ENCODE measurements at regions not wholly inside any gene's neighbourhood (a gene's known extent, or its start where the extent isn't known, plus 50 kb on each side); places are given as distances from the start of the nearest gene placed in this dataset.

- no peak for DNase-seq (ENCODE audit: low read depth, low spot score)
- H3K9me3 ChIP-seq (ENCODE audit: insufficient read depth, low read length): no peaks in the 10 kb centered on the region
- no peak overlapping the region for H3K4me3 ChIP-seq (ENCODE audit: insufficient read length, low read depth)
- H3K36me3 ChIP-seq (ENCODE audit: insufficient read depth, insufficient read length, low read length): no peaks in the 10 kb centered on the region
- H3K4me1 ChIP-seq (ENCODE audit: insufficient read depth, insufficient read length): no peaks in the 10 kb centered on the region
- H3K27me3 ChIP-seq (ENCODE audit: insufficient read depth, insufficient read length): no peaks in the 10 kb centered on the region
- H3K9ac ChIP-seq (ENCODE audit: insufficient read length, low read depth): no peak overlapping the region
- TF ChIP-seq ZNF274 (IDR thresholded peaks at IDR 0.05; ENCODE audit: low read depth, low read length): no peak
- TF ChIP-seq SUZ12 (IDR thresholded peaks at IDR 0.05; ENCODE audit: extremely low read depth, insufficient read depth, insufficient read length): no peak
- TF ChIP-seq YY1 (IDR thresholded peaks at IDR 0.05; ENCODE audit: insufficient read depth, insufficient read length): no peak
These were observed 871.1 kb upstream of the GJE1 start for GRCh38 chr6:141261672-141262060.

GRCh38 chr6:141261016-141261671 lies 871.6 kb upstream of the GJE1 start:
- Histone ChIP-seq H3K9me3 (ENCODE audit: insufficient read depth, low read length) (no peaks in the 10 kb centered on the region), H3K4me3 (ENCODE audit: insufficient read length, low read depth) (no peak overlapping the region), H3K27me3 (ENCODE audit: insufficient read depth, insufficient read length) (no peaks in the 10 kb centered on the region), H3K9ac (ENCODE audit: insufficient read length, low read depth) (no peak overlapping the region), H3K36me3 (ENCODE audit: insufficient read depth, insufficient read length, low read length) (no peaks in the 10 kb centered on the region), H3K4me1 (ENCODE audit: insufficient read depth, insufficient read length) (no peaks in the 10 kb centered on the region)
- TF ChIP-seq YY1 (IDR thresholded peaks at IDR 0.05; ENCODE audit: insufficient read depth, insufficient read length) (no peak), ZNF274 (IDR thresholded peaks at IDR 0.05; ENCODE audit: low read depth, low read length) (no peak), SUZ12 (IDR thresholded peaks at IDR 0.05; ENCODE audit: extremely low read depth, insufficient read depth, insufficient read length) (no peak)
- no peak for DNase-seq (ENCODE audit: low read depth, low spot score)

GRCh38 chr6:141260627-141261015 lies 872.1 kb upstream of the GJE1 start:
- no peak overlapping the region for H3K4me3 ChIP-seq (ENCODE audit: insufficient read length, low read depth)

GRCh38 chr6:141259807-141260206 lies 872.9 kb upstream of the GJE1 start:
- no peaks in the 10 kb centered on the region for H3K9me3 ChIP-seq (ENCODE audit: insufficient read depth, low read length)
- no peak overlapping the region for H3K4me3 ChIP-seq (ENCODE audit: insufficient read length, low read depth)
- H3K9ac ChIP-seq (ENCODE audit: insufficient read length, low read depth): no peak overlapping the region
- no peaks in the 10 kb centered on the region for H3K4me1 ChIP-seq (ENCODE audit: insufficient read depth, insufficient read length)
- TF ChIP-seq YY1 (IDR thresholded peaks at IDR 0.05; ENCODE audit: insufficient read depth, insufficient read length) (no peak), SUZ12 (IDR thresholded peaks at IDR 0.05; ENCODE audit: extremely low read depth, insufficient read depth, insufficient read length) (no peak), ZNF274 (IDR thresholded peaks at IDR 0.05; ENCODE audit: low read depth, low read length) (no peak)
- H3K36me3 ChIP-seq (ENCODE audit: insufficient read depth, insufficient read length, low read length): no peaks in the 10 kb centered on the region
- no peaks in the 10 kb centered on the region for H3K27me3 ChIP-seq (ENCODE audit: insufficient read depth, insufficient read length)
- DNase-seq (ENCODE audit: low read depth, low spot score): no peak

More at GRCh38 chr6:141260627-141261015, 872.1 kb upstream of the GJE1 start:
- Histone ChIP-seq H3K4me1 (ENCODE audit: insufficient read depth, insufficient read length) (no peaks in the 10 kb centered on the region), H3K9me3 (ENCODE audit: insufficient read depth, low read length) (no peaks in the 10 kb centered on the region), H3K36me3 (ENCODE audit: insufficient read depth, insufficient read length, low read length) (no peaks in the 10 kb centered on the region), H3K9ac (ENCODE audit: insufficient read length, low read depth) (no peak overlapping the region), H3K27me3 (ENCODE audit: insufficient read depth, insufficient read length) (no peaks in the 10 kb centered on the region)
- TF ChIP-seq ZNF274 (IDR thresholded peaks at IDR 0.05; ENCODE audit: low read depth, low read length) (no peak), YY1 (IDR thresholded peaks at IDR 0.05; ENCODE audit: insufficient read depth, insufficient read length) (no peak), SUZ12 (IDR thresholded peaks at IDR 0.05; ENCODE audit: extremely low read depth, insufficient read depth, insufficient read length) (no peak)
- no peak for DNase-seq (ENCODE audit: low read depth, low spot score)

- Histone ChIP-seq H3K4me3 (ENCODE audit: insufficient read length, low read depth) (no peak overlapping the region), H3K9ac (ENCODE audit: insufficient read length, low read depth) (no peak overlapping the region)
- TF ChIP-seq ZNF274 (IDR thresholded peaks at IDR 0.05; ENCODE audit: low read depth, low read length) (no peak), YY1 (IDR thresholded peaks at IDR 0.05; ENCODE audit: insufficient read depth, insufficient read length) (no peak), SUZ12 (IDR thresholded peaks at IDR 0.05; ENCODE audit: extremely low read depth, insufficient read depth, insufficient read length) (no peak)
These were observed 873.6 kb upstream of the GJE1 start for GRCh38 chr6:141259091-141259490.

GRCh38 chr6:141258516-141258915 lies 874.2 kb upstream of the GJE1 start:
- TF ChIP-seq SUZ12 (IDR thresholded peaks at IDR 0.05; ENCODE audit: extremely low read depth, insufficient read depth, insufficient read length) (no peak), ZNF274 (IDR thresholded peaks at IDR 0.05; ENCODE audit: low read depth, low read length) (no peak), YY1 (IDR thresholded peaks at IDR 0.05; ENCODE audit: insufficient read depth, insufficient read length) (no peak)
- H3K9me3 ChIP-seq (ENCODE audit: insufficient read depth, low read length): no peaks in the 10 kb centered on the region
- H3K27me3 ChIP-seq (ENCODE audit: insufficient read depth, insufficient read length): no peaks in the 10 kb centered on the region
- H3K9ac ChIP-seq (ENCODE audit: insufficient read length, low read depth): no peak overlapping the region
- no peak overlapping the region for H3K4me3 ChIP-seq (ENCODE audit: insufficient read length, low read depth)
- H3K36me3 ChIP-seq (ENCODE audit: insufficient read depth, insufficient read length, low read length): no peaks in the 10 kb centered on the region
- DNase-seq (ENCODE audit: low read depth, low spot score): no peak
- no peaks in the 10 kb centered on the region for H3K4me1 ChIP-seq (ENCODE audit: insufficient read depth, insufficient read length)

More at GRCh38 chr6:141259091-141259490, 873.6 kb upstream of the GJE1 start:
- no peak for DNase-seq (ENCODE audit: low read depth, low spot score)
- Histone ChIP-seq H3K27me3 (ENCODE audit: insufficient read depth, insufficient read length) (no peaks in the 10 kb centered on the region), H3K9me3 (ENCODE audit: insufficient read depth, low read length) (no peaks in the 10 kb centered on the region), H3K36me3 (ENCODE audit: insufficient read depth, insufficient read length, low read length) (no peaks in the 10 kb centered on the region), H3K4me1 (ENCODE audit: insufficient read depth, insufficient read length) (no peaks in the 10 kb centered on the region)

GRCh38 chr6:141254336-141254735 lies 878.4 kb upstream of the GJE1 start:
- no peak overlapping the region for H3K9ac ChIP-seq (ENCODE audit: insufficient read length, low read depth)
- no peak for DNase-seq (ENCODE audit: low read depth, low spot score)
- no peaks in the 10 kb centered on the region for H3K36me3 ChIP-seq (ENCODE audit: insufficient read depth, insufficient read length, low read length)
- H3K4me3 ChIP-seq (ENCODE audit: insufficient read length, low read depth): no peak overlapping the region
- no peaks in the 10 kb centered on the region for H3K9me3 ChIP-seq (ENCODE audit: insufficient read depth, low read length)
- H3K4me1 ChIP-seq (ENCODE audit: insufficient read depth, insufficient read length): no peaks in the 10 kb centered on the region
- no peak for TF ChIP-seq YY1 (IDR thresholded peaks at IDR 0.05; ENCODE audit: insufficient read depth, insufficient read length)
- no peak for TF ChIP-seq SUZ12 (IDR thresholded peaks at IDR 0.05; ENCODE audit: extremely low read depth, insufficient read depth, insufficient read length)
- no peak for TF ChIP-seq ZNF274 (IDR thresholded peaks at IDR 0.05; ENCODE audit: low read depth, low read length)
- no peaks in the 10 kb centered on the region for H3K27me3 ChIP-seq (ENCODE audit: insufficient read depth, insufficient read length)
